Renal cortical epithelial cell (primary cell): ENCODE measurements at regions not wholly inside any gene's neighbourhood (a gene's known extent, or its start where the extent isn't known, plus 50 kb on each side); places are given as distances from the start of the nearest gene placed in this dataset.
"Not testable (repeated sequence)": the region's sequence is repeated elsewhere in the genome, so short reads cannot be mapped to it uniquely, and the experiment has no call there.

ENCODE experiments used
- DNase-seq: peaks from one replicate; pipeline ENCODE4 v3.0.0-alpha.2; 2011; ENCODE audit warnings: low read depth

- no peak for DNase-seq
Observed at GRCh38 chr3:30521156-30521715, 85.2 kb upstream of the TGFBR2 start.

DNA sequence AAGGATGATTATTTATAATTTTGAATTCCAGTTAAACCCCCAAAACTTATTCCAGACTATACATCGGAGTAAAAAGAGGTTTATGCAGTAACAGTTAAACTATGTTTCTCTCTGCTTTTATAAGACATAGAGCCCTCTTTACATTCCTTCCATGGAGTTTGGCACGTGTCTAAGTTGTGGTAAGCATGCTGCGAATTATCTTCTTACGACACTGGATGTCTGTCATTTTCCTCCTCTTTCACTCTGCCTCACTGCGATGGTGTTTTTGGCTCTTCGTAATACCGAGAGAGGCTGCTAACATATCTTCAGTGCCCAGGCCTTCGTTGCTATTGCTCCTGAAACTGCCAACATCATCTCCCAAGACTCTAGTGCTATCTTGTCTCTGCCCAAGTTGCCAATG, 83.9 kb upstream of the TGFBR2 start:
- no peak for DNase-seq

GRCh38 chr3:30523366-30523765, 83.0 kb upstream of the TGFBR2 start:
- peak; percentile 58 for DNase-seq

DNA sequence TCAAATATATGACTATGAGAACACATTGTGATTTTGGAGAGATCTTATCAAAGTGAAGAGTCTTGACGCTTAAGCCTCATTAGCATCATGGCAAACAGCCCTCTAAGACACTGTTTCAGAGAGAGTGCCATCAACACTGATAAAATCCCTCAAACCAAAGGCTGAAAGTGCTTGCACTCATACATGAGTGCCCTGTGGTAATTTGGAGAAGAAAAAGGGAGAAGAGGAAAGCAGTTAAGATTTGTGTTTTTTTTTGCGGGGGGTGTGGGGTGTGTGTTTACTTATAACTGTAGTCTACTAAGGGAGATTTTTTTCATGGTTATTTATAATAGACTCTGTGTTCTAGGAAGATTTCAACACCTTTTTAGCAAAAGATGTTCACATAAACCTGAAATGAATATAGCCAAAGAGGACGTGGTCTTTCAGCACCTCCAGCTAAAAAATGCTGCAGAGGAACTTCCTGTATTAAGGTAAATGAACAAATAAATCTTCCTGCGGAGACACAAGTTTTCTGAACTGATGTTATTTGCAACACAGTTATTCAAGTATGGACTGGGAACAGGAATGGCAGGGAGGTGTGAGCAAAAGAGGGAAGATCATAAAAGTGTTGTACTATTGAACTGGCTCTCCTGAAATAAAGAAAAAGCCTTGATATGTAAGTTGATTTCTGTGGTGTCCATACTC, 81.9 kb upstream of the TGFBR2 start:
- DNase-seq, result no peak

GRCh38 chr3:30526031-30526430, 80.4 kb upstream of the TGFBR2 start:
- DNase-seq, result no peak

DNA sequence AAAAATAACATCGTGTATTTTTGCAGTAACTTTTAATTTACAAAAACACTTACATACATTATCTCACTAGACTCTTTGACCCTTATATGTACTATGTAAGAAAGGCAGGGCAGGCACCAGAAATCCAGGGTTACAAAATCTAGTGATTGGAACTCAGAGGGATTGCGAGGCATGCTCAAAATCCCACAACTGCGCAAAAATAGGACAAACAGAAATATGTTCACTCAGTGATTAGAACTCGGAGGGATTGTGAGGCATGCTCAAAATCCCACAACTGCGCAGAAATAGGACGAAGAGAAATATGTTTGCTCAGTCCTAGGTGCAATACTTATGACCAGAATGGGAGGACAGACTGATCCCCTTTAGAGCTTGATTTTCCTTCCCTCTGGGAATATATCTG, 79.2 kb upstream of the TGFBR2 start:
- DNase-seq, result no peak

- DNase-seq, result no peak
Observed at GRCh38 chr3:30527720-30528119, 78.7 kb upstream of the TGFBR2 start.

- DNase-seq, result no peak
Observed at GRCh38 chr3:30530084-30530483, 76.3 kb upstream of the TGFBR2 start.

- DNase-seq, result no peak
Observed at GRCh38 chr3:30531017-30531570, 75.3 kb upstream of the TGFBR2 start.

GRCh38 chr3:30535525-30535924, 70.9 kb upstream of the TGFBR2 start:
- no peak for DNase-seq

- DNase-seq, result peak; percentile 88
Observed at GRCh38 chr3:30538791-30539190, 67.6 kb upstream of the TGFBR2 start.

DNA sequence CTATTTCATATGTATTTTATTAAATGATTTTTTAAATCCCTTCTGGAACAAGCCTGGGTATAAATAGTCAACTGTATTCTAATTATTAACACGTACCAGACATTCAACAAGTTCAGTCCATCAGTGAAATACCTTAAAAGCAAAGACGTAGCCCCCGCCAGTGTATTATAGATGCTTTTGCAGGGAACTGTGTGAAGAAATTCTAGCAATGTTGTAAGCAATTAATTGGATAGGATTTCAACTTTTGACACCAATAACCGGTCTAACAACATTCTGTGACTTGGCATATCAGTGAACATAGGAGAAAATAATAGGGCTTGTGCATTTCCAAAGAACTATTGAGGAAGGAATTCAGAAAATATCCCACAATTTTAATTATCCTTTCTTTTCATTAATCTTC, 67.2 kb upstream of the TGFBR2 start:
- no peak for DNase-seq

- peak; percentile 29 for DNase-seq
Observed at GRCh38 chr3:30539772-30540171, 66.6 kb upstream of the TGFBR2 start.

GRCh38 chr3:30541156-30541555, 65.2 kb upstream of the TGFBR2 start:
- DNase-seq, result not testable (repeated sequence)

GRCh38 chr3:30542897-30543296, 63.5 kb upstream of the TGFBR2 start:
- no peak for DNase-seq

DNA sequence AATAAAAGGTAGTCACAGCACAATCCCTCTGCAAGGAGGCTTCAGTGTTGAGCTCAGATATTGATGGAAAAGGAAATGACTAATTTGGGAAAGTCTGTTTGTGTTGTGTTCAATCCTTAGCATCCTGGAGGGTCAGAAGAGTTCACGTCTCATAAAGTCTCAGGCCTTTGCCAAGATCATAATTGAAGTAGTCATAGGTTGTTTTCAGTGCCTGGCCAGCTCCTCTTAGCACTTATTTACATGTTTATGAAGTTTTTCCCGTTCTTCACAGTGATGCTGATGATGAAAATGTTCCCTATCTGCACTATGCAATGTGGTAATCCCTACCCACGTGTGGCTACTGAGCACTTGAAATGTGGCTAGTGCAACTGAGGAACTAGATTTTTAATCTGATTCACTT, 61.6 kb upstream of the TGFBR2 start:
- DNase-seq, result peak; percentile 98

DNA sequence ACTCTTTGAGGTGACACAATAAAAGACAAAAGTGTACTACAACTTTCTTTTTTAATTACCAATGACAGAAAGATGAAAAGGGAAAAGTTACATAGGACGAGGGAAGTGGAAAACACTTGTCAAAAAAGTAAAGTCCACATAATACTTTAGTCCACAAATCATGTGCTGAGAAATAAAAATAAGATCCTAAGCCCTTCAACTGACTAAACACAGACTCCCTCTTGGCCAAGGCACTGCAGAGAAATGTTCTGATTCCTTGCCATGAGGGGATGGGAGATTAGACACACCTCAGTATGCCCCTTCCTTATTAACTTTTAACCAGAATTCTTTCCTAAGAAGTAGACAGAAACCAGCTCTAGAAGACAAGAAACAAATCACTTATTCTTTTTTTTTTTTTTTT, 59.5 kb upstream of the TGFBR2 start:
- no peak for DNase-seq

DNA sequence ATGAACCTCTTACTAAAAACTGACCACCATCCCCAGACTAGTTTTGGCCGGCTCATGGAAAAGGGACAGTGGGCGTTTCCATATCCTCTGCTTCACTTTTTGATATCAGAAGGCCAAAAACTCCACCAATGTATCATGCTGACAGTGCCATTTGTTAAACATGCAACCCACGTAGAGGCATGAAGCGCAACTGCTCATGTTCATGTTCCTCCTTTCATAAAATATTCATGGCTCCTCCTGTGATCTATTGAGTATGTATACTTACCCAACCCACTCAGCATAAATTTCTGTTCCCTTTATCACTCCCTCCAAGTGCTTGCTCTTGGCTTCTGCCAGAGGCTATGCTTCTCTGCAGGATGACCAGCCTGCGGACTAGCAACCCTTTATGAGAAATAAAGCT, 58.7 kb upstream of the TGFBR2 start:
- DNase-seq, result no peak

- no peak for DNase-seq
Observed at GRCh38 chr3:30548600-30548999, 57.8 kb upstream of the TGFBR2 start.

- DNase-seq, result no peak
Observed at GRCh38 chr3:30549600-30549999, 56.8 kb upstream of the TGFBR2 start.

DNA sequence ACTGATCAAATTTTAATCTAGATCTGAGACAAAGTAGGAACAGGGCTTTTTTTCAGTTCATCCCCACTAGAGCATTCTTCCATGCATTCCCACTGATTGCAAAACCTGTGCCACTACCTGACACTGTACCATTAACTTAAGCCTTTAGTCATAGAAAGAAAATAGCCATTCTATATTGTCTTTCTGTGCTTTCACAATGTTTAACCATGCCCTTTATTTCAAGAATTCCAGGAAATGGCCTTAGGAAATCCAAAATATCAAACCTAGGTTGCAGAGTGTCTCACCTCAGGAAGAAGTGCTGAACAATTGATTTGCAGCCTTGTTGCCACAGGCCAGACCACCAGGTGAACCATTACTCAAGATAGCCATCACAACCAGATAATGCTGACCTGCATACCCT, 56.2 kb upstream of the TGFBR2 start:
- peak; percentile 85 for DNase-seq

- peak; percentile 35 for DNase-seq
Observed at GRCh38 chr3:30551266-30551665, 55.1 kb upstream of the TGFBR2 start.

GRCh38 chr3:30551927-30552326, 54.5 kb upstream of the TGFBR2 start:
- DNase-seq, result no peak
